ENCODE measurements at regions not wholly inside any gene's neighbourhood (a gene's known extent, or its start where the extent isn't known, plus 50 kb on each side); places are given as distances from the start of the nearest gene placed in this dataset.

DNA sequence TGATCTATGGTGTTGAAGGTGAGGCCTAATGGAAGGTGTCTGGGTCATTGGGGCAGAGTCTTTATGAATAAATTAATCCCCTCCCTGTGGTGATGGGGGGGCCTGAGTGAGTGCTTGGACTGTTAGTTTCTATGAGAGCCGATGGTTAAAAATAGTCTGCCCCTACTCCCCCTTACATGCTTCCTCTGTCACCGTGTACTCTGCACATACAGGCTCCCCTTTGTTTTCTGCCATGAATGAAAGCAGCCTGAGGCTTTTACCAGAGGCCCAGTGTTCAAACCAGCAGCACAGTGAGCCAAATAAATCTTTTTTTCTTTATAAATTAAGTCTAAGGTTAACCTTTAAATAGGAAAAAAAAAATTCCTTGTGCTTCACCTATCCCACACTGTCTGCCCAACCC, 657.0 kb downstream of the AMY1C start:
- Histone ChIP-seq H3K36me3 (ENCODE audit: control insufficient read depth, insufficient read depth, low read length) (no peaks in the 10 kb centered on the region), H3K27me3 (ENCODE audit: control insufficient read depth, insufficient read depth, low read length) (no peaks in the 10 kb centered on the region), H3K4me3 (ENCODE audit: low read length) (no peak overlapping the region), H3K27ac (ENCODE audit: low read length) (no peak overlapping the region), H3K9me3 (ENCODE audit: control insufficient read depth, low read depth, low read length) (peaks cover 3% of the 10 kb centered on the region), H3K4me1 (ENCODE audit: control insufficient read depth, insufficient read depth, low read length) (no peaks in the 10 kb centered on the region)
- no peak for DNase-seq
- no CpG with 5 or more reads among the region's 2 CpGs for WGBS (ENCODE audit: insufficient coverage, low lambda C conversion rate)

DNA sequence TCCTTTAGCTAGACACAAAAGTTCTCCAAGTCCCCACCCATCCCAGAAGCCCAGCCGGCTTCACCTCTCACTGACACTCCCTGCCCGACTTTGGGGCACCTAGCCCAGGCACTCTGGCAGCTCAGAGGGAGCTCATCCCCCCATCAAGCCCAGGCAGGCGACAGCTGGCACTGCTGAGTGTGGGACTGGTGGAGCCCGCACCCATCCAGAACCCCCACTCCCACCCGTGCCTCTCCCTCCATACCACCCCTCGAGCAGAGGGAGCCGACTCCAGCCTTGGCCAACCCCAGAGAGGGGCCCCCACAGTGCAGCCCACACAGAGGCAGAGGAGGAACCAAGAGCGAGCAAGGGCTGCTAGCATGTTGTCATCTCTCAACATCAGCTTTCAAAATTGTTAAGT, 658.6 kb downstream of the AMY1C start:
- no peak overlapping the region for H3K27ac ChIP-seq (ENCODE audit: low read length)
- H3K36me3 ChIP-seq (ENCODE audit: control insufficient read depth, insufficient read depth, low read length) = no peaks in the 10 kb centered on the region
- WGBS (ENCODE audit: insufficient coverage, low lambda C conversion rate) = no CpG with 5 or more reads among the region's 8 CpGs
- no peak overlapping the region for H3K4me3 ChIP-seq (ENCODE audit: low read length)
- no peaks in the 10 kb centered on the region for H3K4me1 ChIP-seq (ENCODE audit: control insufficient read depth, insufficient read depth, low read length)
- H3K9me3 ChIP-seq (ENCODE audit: control insufficient read depth, low read depth, low read length) = peaks cover 3% of the 10 kb centered on the region
- no peak for DNase-seq
- H3K27me3 ChIP-seq (ENCODE audit: control insufficient read depth, insufficient read depth, low read length) = no peaks in the 10 kb centered on the region

- H3K36me3 ChIP-seq (ENCODE audit: control insufficient read depth, insufficient read depth, low read length) = no peaks in the 10 kb centered on the region
- no peak overlapping the region for H3K27ac ChIP-seq (ENCODE audit: low read length)
- H3K4me3 ChIP-seq (ENCODE audit: low read length) = no peak overlapping the region
- H3K27me3 ChIP-seq (ENCODE audit: control insufficient read depth, insufficient read depth, low read length) = no peaks in the 10 kb centered on the region
- H3K9me3 ChIP-seq (ENCODE audit: control insufficient read depth, low read depth, low read length) = no peaks in the 10 kb centered on the region
- DNase-seq = no peak
- H3K4me1 ChIP-seq (ENCODE audit: control insufficient read depth, insufficient read depth, low read length) = no peaks in the 10 kb centered on the region
- 100% methylated on average over 2 of the region's 4 CpGs for WGBS (ENCODE audit: insufficient coverage, low lambda C conversion rate)
Measured at GRCh38 chr1:104435255-104435654, 685.6 kb downstream of the AMY1C start.

GRCh38 chr1:104440011-104440410, 690.3 kb downstream of the AMY1C start:
- Histone ChIP-seq H3K27ac (ENCODE audit: low read length) (no peak overlapping the region), H3K9me3 (ENCODE audit: control insufficient read depth, low read depth, low read length) (no peaks in the 10 kb centered on the region), H3K4me3 (ENCODE audit: low read length) (no peak overlapping the region), H3K4me1 (ENCODE audit: control insufficient read depth, insufficient read depth, low read length) (no peaks in the 10 kb centered on the region), H3K27me3 (ENCODE audit: control insufficient read depth, insufficient read depth, low read length) (no peaks in the 10 kb centered on the region), H3K36me3 (ENCODE audit: control insufficient read depth, insufficient read depth, low read length) (no peaks in the 10 kb centered on the region)
- DNase-seq = no peak
- WGBS (ENCODE audit: insufficient coverage, low lambda C conversion rate) = no CpG with 5 or more reads among the region's 1 CpG

GRCh38 chr1:104456724-104457123, 707.0 kb downstream of the AMY1C start:
- no peaks in the 10 kb centered on the region for H3K9me3 ChIP-seq (ENCODE audit: control insufficient read depth, low read depth, low read length)
- no peak for DNase-seq
- WGBS (ENCODE audit: insufficient coverage, low lambda C conversion rate) = no CpG with 5 or more reads among the region's 1 CpG
- H3K4me1 ChIP-seq (ENCODE audit: control insufficient read depth, insufficient read depth, low read length) = no peaks in the 10 kb centered on the region
- H3K36me3 ChIP-seq (ENCODE audit: control insufficient read depth, insufficient read depth, low read length) = no peaks in the 10 kb centered on the region
- no peak overlapping the region for H3K27ac ChIP-seq (ENCODE audit: low read length)
- no peaks in the 10 kb centered on the region for H3K27me3 ChIP-seq (ENCODE audit: control insufficient read depth, insufficient read depth, low read length)
- no peak overlapping the region for H3K4me3 ChIP-seq (ENCODE audit: low read length)

GRCh38 chr1:104459886-104460285, 710.2 kb downstream of the AMY1C start:
- H3K9me3 ChIP-seq (ENCODE audit: control insufficient read depth, low read depth, low read length) = peaks cover 2% of the 10 kb centered on the region

GRCh38 chr1:104460880-104461279, 711.2 kb downstream of the AMY1C start:
- Histone ChIP-seq H3K9me3 (ENCODE audit: control insufficient read depth, low read depth, low read length) (peaks cover 2% of the 10 kb centered on the region), H3K4me1 (ENCODE audit: control insufficient read depth, insufficient read depth, low read length) (no peaks in the 10 kb centered on the region), H3K27ac (ENCODE audit: low read length) (no peak overlapping the region), H3K4me3 (ENCODE audit: low read length) (no peak overlapping the region), H3K27me3 (ENCODE audit: control insufficient read depth, insufficient read depth, low read length) (no peaks in the 10 kb centered on the region), H3K36me3 (ENCODE audit: control insufficient read depth, insufficient read depth, low read length) (no peaks in the 10 kb centered on the region)
- no peak for DNase-seq
- WGBS (ENCODE audit: insufficient coverage, low lambda C conversion rate) = no CpG with 5 or more reads among the region's 1 CpG

More at GRCh38 chr1:104459886-104460285, 710.2 kb downstream of the AMY1C start:
- 40% methylated on average over 1 of the region's 2 CpGs for WGBS (ENCODE audit: insufficient coverage, low lambda C conversion rate)
- no peak overlapping the region for H3K27ac ChIP-seq (ENCODE audit: low read length)
- H3K4me1 ChIP-seq (ENCODE audit: control insufficient read depth, insufficient read depth, low read length) = no peaks in the 10 kb centered on the region
- no peaks in the 10 kb centered on the region for H3K36me3 ChIP-seq (ENCODE audit: control insufficient read depth, insufficient read depth, low read length)
- DNase-seq = no peak
- no peak overlapping the region for H3K4me3 ChIP-seq (ENCODE audit: low read length)
- H3K27me3 ChIP-seq (ENCODE audit: control insufficient read depth, insufficient read depth, low read length) = no peaks in the 10 kb centered on the region

GRCh38 chr1:104463126-104463697, 713.5 kb downstream of the AMY1C start:
- H3K9me3 ChIP-seq (ENCODE audit: control insufficient read depth, low read depth, low read length) = peaks cover 2% of the 10 kb centered on the region
- H3K36me3 ChIP-seq (ENCODE audit: control insufficient read depth, insufficient read depth, low read length) = no peaks in the 10 kb centered on the region
- no peaks in the 10 kb centered on the region for H3K4me1 ChIP-seq (ENCODE audit: control insufficient read depth, insufficient read depth, low read length)
- no peak for DNase-seq
- H3K27ac ChIP-seq (ENCODE audit: low read length) = no peak overlapping the region
- no peaks in the 10 kb centered on the region for H3K27me3 ChIP-seq (ENCODE audit: control insufficient read depth, insufficient read depth, low read length)
- no peak overlapping the region for H3K4me3 ChIP-seq (ENCODE audit: low read length)
- WGBS (ENCODE audit: insufficient coverage, low lambda C conversion rate) = no CpG with 5 or more reads among the region's 12 CpGs

- peaks cover 2% of the 10 kb centered on the region for H3K9me3 ChIP-seq (ENCODE audit: control insufficient read depth, low read depth, low read length)
- H3K27me3 ChIP-seq (ENCODE audit: control insufficient read depth, insufficient read depth, low read length) = no peaks in the 10 kb centered on the region
- no peaks in the 10 kb centered on the region for H3K36me3 ChIP-seq (ENCODE audit: control insufficient read depth, insufficient read depth, low read length)
- no peak overlapping the region for H3K4me3 ChIP-seq (ENCODE audit: low read length)
- H3K4me1 ChIP-seq (ENCODE audit: control insufficient read depth, insufficient read depth, low read length) = no peaks in the 10 kb centered on the region
- WGBS (ENCODE audit: insufficient coverage, low lambda C conversion rate) = 80% methylated on average over 2 of the region's 8 CpGs
- no peak for DNase-seq
- no peak overlapping the region for H3K27ac ChIP-seq (ENCODE audit: low read length)
Measured at GRCh38 chr1:104466068-104466467, 716.4 kb downstream of the AMY1C start.

GRCh38 chr1:104467590-104467989, 717.9 kb downstream of the AMY1C start:
- DNase-seq = no peak
- Histone ChIP-seq H3K9me3 (ENCODE audit: control insufficient read depth, low read depth, low read length) (no peaks in the 10 kb centered on the region), H3K4me3 (ENCODE audit: low read length) (no peak overlapping the region), H3K27ac (ENCODE audit: low read length) (no peak overlapping the region), H3K27me3 (ENCODE audit: control insufficient read depth, insufficient read depth, low read length) (no peaks in the 10 kb centered on the region), H3K4me1 (ENCODE audit: control insufficient read depth, insufficient read depth, low read length) (no peaks in the 10 kb centered on the region), H3K36me3 (ENCODE audit: control insufficient read depth, insufficient read depth, low read length) (no peaks in the 10 kb centered on the region)
- 90% methylated on average over 3 of the region's 5 CpGs for WGBS (ENCODE audit: insufficient coverage, low lambda C conversion rate)

DNA sequence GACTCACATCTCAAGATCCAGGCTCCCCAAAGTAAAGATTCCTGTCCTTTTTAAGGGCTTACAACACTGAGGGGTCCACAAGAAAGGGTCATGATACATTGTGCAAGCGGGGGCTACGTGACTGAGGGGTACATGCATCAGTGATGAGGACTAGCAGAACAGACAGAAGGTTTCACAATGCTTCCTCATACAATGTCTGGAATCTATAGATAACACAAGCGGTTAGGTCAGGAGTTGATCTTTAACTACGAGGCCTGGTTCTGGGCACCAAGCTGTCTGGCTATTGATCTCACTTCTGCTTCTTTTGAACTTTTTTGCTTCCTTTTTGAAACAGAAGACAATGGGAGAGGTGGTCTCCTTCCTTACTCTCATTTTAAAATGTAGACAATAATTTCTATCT, 718.6 kb downstream of the AMY1C start:
- Histone ChIP-seq H3K4me1 (ENCODE audit: control insufficient read depth, insufficient read depth, low read length) (no peaks in the 10 kb centered on the region), H3K36me3 (ENCODE audit: control insufficient read depth, insufficient read depth, low read length) (no peaks in the 10 kb centered on the region), H3K9me3 (ENCODE audit: control insufficient read depth, low read depth, low read length) (no peaks in the 10 kb centered on the region), H3K27me3 (ENCODE audit: control insufficient read depth, insufficient read depth, low read length) (no peaks in the 10 kb centered on the region), H3K27ac (ENCODE audit: low read length) (no peak overlapping the region), H3K4me3 (ENCODE audit: low read length) (no peak overlapping the region)
- DNase-seq = no peak
- WGBS (ENCODE audit: insufficient coverage, low lambda C conversion rate) = no CpG with 5 or more reads among the region's 4 CpGs

Measured in large intestine (tissue), 3 donors.